Left lung (tissue), 4 donors: ENCODE measurements at regions not wholly inside any gene's neighbourhood (a gene's known extent, or its start where the extent isn't known, plus 50 kb on each side); places are given as distances from the start of the nearest gene placed in this dataset.

ENCODE experiments used
- ATAC-seq: fragments of 200-7000 bp; cut with Tn5 transposase; one replicate; pipeline ENCODE4 v1.9.1; 2020; ENCODE audit warnings: moderate library complexity
- DNase-seq, 4 donors: peaks; one replicate each; pipeline ENCODE4 v3.0.0-alpha.2; 2013 to 2020
- H3K27ac ChIP-seq, 2 donors: fragments of 200-600 bp; sonication (generic) in 1 of 2; one replicate each; pipeline versions ENCODE4 v1.5.0 to v1.8.0; 2020 to 2021
- H3K27me3 ChIP-seq, 2 donors: fragments of 200-600 bp; sonication (generic) in 1 of 2; one replicate each; pipeline versions ENCODE4 v1.5.0 to v1.8.0; 2020 to 2021
- H3K36me3 ChIP-seq, 2 donors: fragments of 200-600 bp; sonication (generic) in 1 of 2; one replicate each; pipeline versions ENCODE4 v1.5.0 to v1.8.0; 2020 to 2021
- H3K4me1 ChIP-seq, 2 donors: fragments of 200-600 bp; one replicate each; pipeline ENCODE4 v1.8.0; 2021
- H3K4me3 ChIP-seq, 2 donors: fragments of 200-600 bp; sonication (generic) in 1 of 2; one replicate each; pipeline versions ENCODE4 v1.5.0 to v1.8.0; 2020 to 2021; ENCODE audit warnings: mild to moderate bottlenecking in 1 of 2
- H3K9me3 ChIP-seq, 2 donors: fragments of 200-600 bp; sonication (generic) in 1 of 2; one replicate each; pipeline versions ENCODE4 v1.5.0 to v1.8.0; 2020 to 2021
- intact Hi-C, 2 donors: fragments of 100-400 bp; cut with DNase I; formaldehyde crosslinking; loops; one replicate each; pipeline versions ENCODE4 v1.11.2 to v1.14.2; 2022
- TF ChIP-seq, protein P1 (sequence below), 2 donors: fragments of 200-600 bp; sonication (generic) in 1 of 2; IDR thresholded peaks; one replicate each; pipeline versions ENCODE4 v1.5.0 to v1.8.0; 2021; ENCODE audit warnings: antibody characterized with exemption in 2 of 2
- donor health status: DM: no; HTN: yes; CAD: no.
- donor health status: DM: no; HTN: no; CAD: no.

DNA sequence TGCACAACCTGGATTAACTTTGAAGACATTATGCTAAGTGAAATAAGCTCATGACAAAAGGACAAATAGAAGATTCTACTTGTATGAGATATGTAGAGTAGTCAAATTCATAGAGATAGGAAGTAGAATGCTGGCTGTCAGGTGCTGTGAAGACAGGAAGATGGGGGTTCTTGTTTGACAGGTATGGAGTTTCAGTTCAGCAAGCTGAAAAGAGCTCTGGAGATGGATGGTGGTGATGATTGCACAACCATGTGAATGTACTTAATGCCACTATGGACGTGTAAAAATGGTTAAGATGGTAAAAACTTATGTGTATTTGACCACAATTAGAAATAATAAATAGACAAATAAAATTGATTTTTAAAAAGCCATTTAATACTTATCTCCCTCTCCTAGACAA, 169.8 kb upstream of the DUSP10 start:
- DNase-seq (no peak), ATAC-seq (no peak)
- no peaks in the 10 kb centered on the region for H3K36me3 ChIP-seq
- intact Hi-C loops: no loop called here
- no peak overlapping the region for H3K4me3 ChIP-seq
- H3K27ac ChIP-seq: no peak overlapping the region
- H3K4me1 ChIP-seq: no peaks in the 10 kb centered on the region
- no peaks in the 10 kb centered on the region for H3K9me3 ChIP-seq
- no peaks in the 10 kb centered on the region for H3K27me3 ChIP-seq
- TF ChIP-seq, protein P1, sequence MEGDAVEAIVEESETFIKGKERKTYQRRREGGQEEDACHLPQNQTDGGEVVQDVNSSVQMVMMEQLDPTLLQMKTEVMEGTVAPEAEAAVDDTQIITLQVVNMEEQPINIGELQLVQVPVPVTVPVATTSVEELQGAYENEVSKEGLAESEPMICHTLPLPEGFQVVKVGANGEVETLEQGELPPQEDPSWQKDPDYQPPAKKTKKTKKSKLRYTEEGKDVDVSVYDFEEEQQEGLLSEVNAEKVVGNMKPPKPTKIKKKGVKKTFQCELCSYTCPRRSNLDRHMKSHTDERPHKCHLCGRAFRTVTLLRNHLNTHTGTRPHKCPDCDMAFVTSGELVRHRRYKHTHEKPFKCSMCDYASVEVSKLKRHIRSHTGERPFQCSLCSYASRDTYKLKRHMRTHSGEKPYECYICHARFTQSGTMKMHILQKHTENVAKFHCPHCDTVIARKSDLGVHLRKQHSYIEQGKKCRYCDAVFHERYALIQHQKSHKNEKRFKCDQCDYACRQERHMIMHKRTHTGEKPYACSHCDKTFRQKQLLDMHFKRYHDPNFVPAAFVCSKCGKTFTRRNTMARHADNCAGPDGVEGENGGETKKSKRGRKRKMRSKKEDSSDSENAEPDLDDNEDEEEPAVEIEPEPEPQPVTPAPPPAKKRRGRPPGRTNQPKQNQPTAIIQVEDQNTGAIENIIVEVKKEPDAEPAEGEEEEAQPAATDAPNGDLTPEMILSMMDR (IDR thresholded peaks at IDR 0.05): no peak

- Histone ChIP-seq H3K27me3 (no peaks in the 10 kb centered on the region), H3K27ac (no peak overlapping the region), H3K4me3 (no peak overlapping the region), H3K4me1 (no peaks in the 10 kb centered on the region), H3K9me3 (no peaks in the 10 kb centered on the region), H3K36me3 (no peaks in the 10 kb centered on the region)
- ATAC-seq (no peak), DNase-seq (no peak)
- TF ChIP-seq, protein P1 (IDR thresholded peaks at IDR 0.05): no peak
- intact Hi-C loops: no loop called here
Observed at GRCh38 chr1:221910222-221910621, 168.3 kb upstream of the DUSP10 start.

DNA sequence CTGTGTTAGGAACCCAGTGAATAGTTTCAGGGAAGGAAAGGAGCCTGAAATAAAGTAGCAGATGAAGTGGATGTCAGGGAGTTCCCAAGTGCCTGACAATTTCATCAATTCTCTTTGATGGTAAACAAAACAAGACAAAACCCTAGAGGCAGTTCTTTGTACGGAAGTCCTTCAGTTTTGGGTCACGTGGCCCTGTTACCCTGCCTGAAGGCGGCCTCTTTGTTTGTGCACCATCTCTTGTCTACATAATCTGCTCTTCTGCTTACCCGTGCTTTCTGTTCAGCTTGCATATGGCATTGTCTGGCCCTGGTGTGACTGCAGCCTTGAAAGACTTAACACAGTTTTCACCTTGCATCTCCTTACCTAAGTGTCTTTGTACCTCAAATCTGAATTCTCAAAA, 166.7 kb upstream of the DUSP10 start:
- TF ChIP-seq, protein P1 (IDR thresholded peaks at IDR 0.05): no peak
- no peak for ATAC-seq
- H3K27ac ChIP-seq: no peak overlapping the region
- no peaks in the 10 kb centered on the region for H3K9me3 ChIP-seq
- H3K4me3 ChIP-seq: no peak overlapping the region
- no peaks in the 10 kb centered on the region for H3K36me3 ChIP-seq
- H3K4me1 ChIP-seq: no peaks in the 10 kb centered on the region
- H3K27me3 ChIP-seq: no peaks in the 10 kb centered on the region
- no peak for DNase-seq
- intact Hi-C loops: no loop called here

- ATAC-seq (no peak), DNase-seq (no peak)
- Histone ChIP-seq H3K27ac (no peak overlapping the region), H3K4me1 (no peaks in the 10 kb centered on the region), H3K4me3 (no peak overlapping the region), H3K9me3 (no peaks in the 10 kb centered on the region), H3K36me3 (no peaks in the 10 kb centered on the region), H3K27me3 (no peaks in the 10 kb centered on the region)
- intact Hi-C loops: no loop called here
- TF ChIP-seq, protein P1 (IDR thresholded peaks at IDR 0.05): no peak
Observed at GRCh38 chr1:221907166-221907932, 165.5 kb upstream of the DUSP10 start.

DNA sequence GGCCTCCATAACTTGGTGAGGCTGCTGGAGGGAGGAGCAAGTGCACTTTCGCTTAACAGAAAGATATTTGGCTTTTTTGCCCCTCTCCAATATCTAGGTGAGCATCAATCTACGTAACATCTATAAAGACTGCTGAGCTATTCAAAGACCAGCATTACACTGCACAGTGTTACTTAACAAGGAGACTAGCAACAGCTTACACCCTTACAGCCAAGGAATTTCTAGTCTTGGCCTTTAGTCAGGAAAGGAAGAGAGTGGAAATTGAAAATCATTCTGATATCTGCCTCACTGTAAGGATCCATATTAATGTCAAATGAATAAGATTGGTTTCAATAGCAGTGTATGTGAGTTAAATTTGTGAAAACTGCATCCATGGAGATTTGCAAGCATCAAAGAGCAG, 163.9 kb upstream of the DUSP10 start:
- TF ChIP-seq, protein P1 (IDR thresholded peaks at IDR 0.05): no peak
- ATAC-seq (no peak), DNase-seq (no peak)
- Histone ChIP-seq H3K36me3 (no peaks in the 10 kb centered on the region), H3K4me1 (no peaks in the 10 kb centered on the region), H3K9me3 (no peaks in the 10 kb centered on the region), H3K27me3 (no peaks in the 10 kb centered on the region), H3K4me3 (no peak overlapping the region), H3K27ac (no peak overlapping the region)
- intact Hi-C loops: no loop called here
